ENCODE measurements at regions not wholly inside any gene's neighbourhood (a gene's known extent, or its start where the extent isn't known, plus 50 kb on each side); places are given as distances from the start of the nearest gene placed in this dataset.

- H2AFZ ChIP-seq (ENCODE audit: low read length), result no peak overlapping the region
- no TSS peak for BruUV-seq (replicated peaks)
- no peak overlapping the region for H3K4me3 ChIP-seq (ENCODE audit: low read depth, low read length, poor library complexity, severe bottlenecking)
- H3K9me2 ChIP-seq (ENCODE audit: insufficient read depth, low read length), result no peaks in the 10 kb centered on the region
- no peaks in the 10 kb centered on the region for H3K9me3 ChIP-seq (ENCODE audit: low read length)
- TF ChIP-seq, protein P1, sequence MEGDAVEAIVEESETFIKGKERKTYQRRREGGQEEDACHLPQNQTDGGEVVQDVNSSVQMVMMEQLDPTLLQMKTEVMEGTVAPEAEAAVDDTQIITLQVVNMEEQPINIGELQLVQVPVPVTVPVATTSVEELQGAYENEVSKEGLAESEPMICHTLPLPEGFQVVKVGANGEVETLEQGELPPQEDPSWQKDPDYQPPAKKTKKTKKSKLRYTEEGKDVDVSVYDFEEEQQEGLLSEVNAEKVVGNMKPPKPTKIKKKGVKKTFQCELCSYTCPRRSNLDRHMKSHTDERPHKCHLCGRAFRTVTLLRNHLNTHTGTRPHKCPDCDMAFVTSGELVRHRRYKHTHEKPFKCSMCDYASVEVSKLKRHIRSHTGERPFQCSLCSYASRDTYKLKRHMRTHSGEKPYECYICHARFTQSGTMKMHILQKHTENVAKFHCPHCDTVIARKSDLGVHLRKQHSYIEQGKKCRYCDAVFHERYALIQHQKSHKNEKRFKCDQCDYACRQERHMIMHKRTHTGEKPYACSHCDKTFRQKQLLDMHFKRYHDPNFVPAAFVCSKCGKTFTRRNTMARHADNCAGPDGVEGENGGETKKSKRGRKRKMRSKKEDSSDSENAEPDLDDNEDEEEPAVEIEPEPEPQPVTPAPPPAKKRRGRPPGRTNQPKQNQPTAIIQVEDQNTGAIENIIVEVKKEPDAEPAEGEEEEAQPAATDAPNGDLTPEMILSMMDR (conservative IDR thresholded peaks at IDR 0.05; ENCODE audit: low read length), result no peak
- TF ChIP-seq EZH2phosphoT487 (IDR thresholded peaks at IDR 0.05; ENCODE audit: borderline replicate concordance, low read depth, low read length), result no peak
- no peaks in the 10 kb centered on the region for H3K79me2 ChIP-seq (ENCODE audit: insufficient read depth, low read depth, low read length)
- no peaks in the 10 kb centered on the region for H4K20me1 ChIP-seq (ENCODE audit: insufficient read depth, low read length)
- CTCF ChIA-PET (ENCODE audit: unreplicated experiment), result no interaction called here
- intact Hi-C loops (cut with micrococcal nuclease; ENCODE audit: unreplicated experiment), result no loop called here
- no peaks in the 10 kb centered on the region for H3K4me1 ChIP-seq (ENCODE audit: insufficient read depth, low read length, poor library complexity, severe bottlenecking)
- no peaks in the 10 kb centered on the region for H3K36me3 ChIP-seq (ENCODE audit: insufficient read depth, low read length)
- no peak for DNase-seq (ENCODE audit: low spot score)
- POLR2A ChIA-PET, result interaction anchor here (0.7 to 1.2 kb wide), 2 partner anchors 24 to 309 kb away, joined by 3 to 4 read pairs; no protein-coding TSS in a partner anchor
- H3K4me2 ChIP-seq (ENCODE audit: low read length), result no peak overlapping the region
- no peak overlapping the region for H3K27ac ChIP-seq (ENCODE audit: low read depth, low read length, poor library complexity, severe bottlenecking)
These were observed 356.9 kb upstream of the NUDT12 start for GRCh38 chr5:103919506-103919905.

GRCh38 chr5:103918668-103919367 lies 356.2 kb upstream of the NUDT12 start:
- Histone ChIP-seq H4K20me1 (ENCODE audit: insufficient read depth, low read length) (no peaks in the 10 kb centered on the region), H3K4me3 (ENCODE audit: low read depth, low read length, poor library complexity, severe bottlenecking) (no peak overlapping the region), H3K79me2 (ENCODE audit: insufficient read depth, low read depth, low read length) (no peaks in the 10 kb centered on the region), H3K9me2 (ENCODE audit: insufficient read depth, low read length) (no peaks in the 10 kb centered on the region), H3K4me2 (ENCODE audit: low read length) (no peak overlapping the region), H3K4me1 (ENCODE audit: insufficient read depth, low read length, poor library complexity, severe bottlenecking) (no peaks in the 10 kb centered on the region), H2AFZ (ENCODE audit: low read length) (no peak overlapping the region), H3K27ac (ENCODE audit: low read depth, low read length, poor library complexity, severe bottlenecking) (no peak overlapping the region), H3K36me3 (ENCODE audit: insufficient read depth, low read length) (no peaks in the 10 kb centered on the region), H3K9me3 (ENCODE audit: low read length) (no peaks in the 10 kb centered on the region)
- ChIA-PET CTCF (ENCODE audit: unreplicated experiment) (no interaction called here), POLR2A (interaction anchor here (0.7 to 1.2 kb wide), 2 partner anchors 24 to 52 kb away, joined by 3 read pairs; no protein-coding TSS in a partner anchor)
- DNase-seq (ENCODE audit: low spot score), result no peak
- BruUV-seq (replicated peaks), result no TSS peak
- TF ChIP-seq, protein P1 (conservative IDR thresholded peaks at IDR 0.05; ENCODE audit: low read length), result no peak
- TF ChIP-seq EZH2phosphoT487 (IDR thresholded peaks at IDR 0.05; ENCODE audit: borderline replicate concordance, low read depth, low read length), result no peak
- intact Hi-C loops (cut with micrococcal nuclease; ENCODE audit: unreplicated experiment), result no loop called here

DNA sequence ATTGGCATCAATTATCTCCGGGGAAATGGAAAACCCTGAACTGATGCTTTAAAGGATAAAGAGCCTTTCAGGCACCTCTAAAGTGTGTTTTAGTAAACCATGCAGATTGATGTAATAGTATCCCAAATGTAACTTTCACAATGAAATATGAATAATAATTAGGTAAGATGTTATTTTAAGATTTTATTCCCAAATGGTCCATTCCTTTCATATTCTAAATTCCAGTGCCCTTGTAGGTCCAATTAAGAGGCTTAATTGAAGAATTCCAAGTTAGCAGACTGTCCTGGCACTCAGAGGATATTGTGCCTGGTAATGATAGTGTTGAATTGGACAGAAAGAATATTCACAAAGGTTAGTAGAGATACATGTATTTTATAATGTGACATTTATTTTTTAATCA lies 352.5 kb upstream of the NUDT12 start:
- Histone ChIP-seq H3K9me2 (ENCODE audit: insufficient read depth, low read length) (no peaks in the 10 kb centered on the region), H3K4me1 (ENCODE audit: insufficient read depth, low read length, poor library complexity, severe bottlenecking) (no peaks in the 10 kb centered on the region), H3K79me2 (ENCODE audit: insufficient read depth, low read depth, low read length) (no peaks in the 10 kb centered on the region), H4K20me1 (ENCODE audit: insufficient read depth, low read length) (no peaks in the 10 kb centered on the region), H2AFZ (ENCODE audit: low read length) (no peak overlapping the region), H3K4me2 (ENCODE audit: low read length) (no peak overlapping the region), H3K4me3 (ENCODE audit: low read depth, low read length, poor library complexity, severe bottlenecking) (no peak overlapping the region), H3K9me3 (ENCODE audit: low read length) (no peaks in the 10 kb centered on the region), H3K36me3 (ENCODE audit: insufficient read depth, low read length) (no peaks in the 10 kb centered on the region), H3K27ac (ENCODE audit: low read depth, low read length, poor library complexity, severe bottlenecking) (no peak overlapping the region)
- intact Hi-C loops (cut with micrococcal nuclease; ENCODE audit: unreplicated experiment), result no loop called here
- ChIA-PET CTCF (ENCODE audit: unreplicated experiment) (no interaction called here), POLR2A (no interaction called here)
- TF ChIP-seq, protein P1 (conservative IDR thresholded peaks at IDR 0.05; ENCODE audit: low read length), result no peak
- no peak for TF ChIP-seq EZH2phosphoT487 (IDR thresholded peaks at IDR 0.05; ENCODE audit: borderline replicate concordance, low read depth, low read length)
- no TSS peak for BruUV-seq (replicated peaks)
- no peak for DNase-seq (ENCODE audit: low spot score)
